Frontal cortex (tissue), 3 donors: ENCODE measurements at regions not wholly inside any gene's neighbourhood (a gene's known extent, or its start where the extent isn't known, plus 50 kb on each side); places are given as distances from the start of the nearest gene placed in this dataset.

Experiments used
- DNase-seq, 2 donors: peaks; one replicate each; pipeline ENCODE4 v3.0.0; 2012; ENCODE audit warnings: low spot score in 2 of 2
- FAIRE-seq: peaks from 2 replicates; lab custom pipeline; 2012; peaks lifted over from hg19 to GRCh38; lab: Jason Lieb, UNC
- donor health status: control.
- donor health status: control.
- donor health status: control.

- FAIRE-seq (no peak), DNase-seq (no peak)
Measured at GRCh38 chr5:93079046-93079445, 502.0 kb downstream of the NR2F1-AS1 start.

- no peak for FAIRE-seq
- DNase-seq, result peak in 1 of 2 donors; percentile 3
Measured at GRCh38 chr5:93078082-93079038, 502.7 kb downstream of the NR2F1-AS1 start.

- FAIRE-seq (no peak), DNase-seq (no peak)
Measured at GRCh38 chr5:93076566-93076965, 504.5 kb downstream of the NR2F1-AS1 start.

GRCh38 chr5:93076096-93076495 is 504.9 kb downstream of the NR2F1-AS1 start:
- no peak for DNase-seq

GRCh38 chr5:93073547-93073946 is 507.5 kb downstream of the NR2F1-AS1 start:
- DNase-seq (no peak), FAIRE-seq (no peak)

More at GRCh38 chr5:93076096-93076495, 504.9 kb downstream of the NR2F1-AS1 start:
- FAIRE-seq, result no peak

- DNase-seq (no peak), FAIRE-seq (no peak)
Measured at GRCh38 chr5:93072831-93073459, 508.1 kb downstream of the NR2F1-AS1 start.

- DNase-seq (no peak), FAIRE-seq (no peak)
Measured at GRCh38 chr5:93071710-93072109, 509.3 kb downstream of the NR2F1-AS1 start.

GRCh38 chr5:93070938-93071337 is 510.1 kb downstream of the NR2F1-AS1 start:
- no peak for DNase-seq
- no peak for FAIRE-seq

- FAIRE-seq, result no peak
- DNase-seq, result no peak
Measured at GRCh38 chr5:93069276-93069675, 511.7 kb downstream of the NR2F1-AS1 start.

GRCh38 chr5:93062548-93062947 is 518.5 kb downstream of the NR2F1-AS1 start:
- DNase-seq (no peak), FAIRE-seq (no peak)

- DNase-seq (no peak), FAIRE-seq (no peak)
Measured at GRCh38 chr5:93058309-93058708, 522.7 kb downstream of the NR2F1-AS1 start.

GRCh38 chr5:93057311-93057710 is 523.7 kb downstream of the NR2F1-AS1 start:
- no peak for FAIRE-seq
- DNase-seq, result no peak

GRCh38 chr5:93055971-93056370 is 525.0 kb downstream of the NR2F1-AS1 start:
- FAIRE-seq (no peak), DNase-seq (no peak)

GRCh38 chr5:93055561-93055960 is 525.5 kb downstream of the NR2F1-AS1 start:
- DNase-seq (no peak), FAIRE-seq (no peak)

GRCh38 chr5:93054424-93055163 is 526.4 kb downstream of the NR2F1-AS1 start:
- DNase-seq, result no peak
- FAIRE-seq, result no peak

- FAIRE-seq (no peak), DNase-seq (no peak)
Measured at GRCh38 chr5:93053825-93054224, 527.2 kb downstream of the NR2F1-AS1 start.

- FAIRE-seq, result no peak
- DNase-seq, result no peak
Measured at GRCh38 chr5:93048858-93049257, 532.2 kb downstream of the NR2F1-AS1 start.

- no peak for FAIRE-seq
Measured at GRCh38 chr5:93044859-93045666, 536.0 kb downstream of the NR2F1-AS1 start.

GRCh38 chr5:93039888-93040287 is 541.1 kb downstream of the NR2F1-AS1 start:
- DNase-seq (no peak), FAIRE-seq (no peak)

More at GRCh38 chr5:93044859-93045666, 536.0 kb downstream of the NR2F1-AS1 start:
- DNase-seq, result no peak
